ENCODE measurements at regions not wholly inside any gene's neighbourhood (a gene's known extent, or its start where the extent isn't known, plus 50 kb on each side); places are given as distances from the start of the nearest gene placed in this dataset.
"Not testable (repeated sequence)": the region's sequence is repeated elsewhere in the genome, so short reads cannot be mapped to it uniquely, and the experiment has no call there.

DNA sequence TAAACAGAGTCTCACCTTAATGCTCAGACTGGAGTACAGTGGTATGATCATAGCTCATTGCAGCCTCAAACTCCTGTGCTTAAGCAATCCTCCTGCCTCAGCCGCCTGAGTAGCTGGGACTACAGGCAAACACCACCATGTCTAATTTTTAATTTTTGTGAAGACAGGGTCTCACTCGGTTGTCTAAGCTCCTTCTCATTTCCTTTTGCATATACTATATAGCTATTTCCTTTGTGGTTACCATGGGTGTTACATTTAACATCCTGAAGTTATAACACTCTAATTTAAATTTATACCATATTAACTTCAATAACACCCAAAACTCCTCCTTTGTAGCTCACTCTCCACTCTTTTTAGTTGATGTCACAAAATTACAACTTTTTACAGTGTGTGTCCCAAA, 114.3 kb downstream of the DCK start:
- Histone ChIP-seq H3K27me3 (no peaks in the 10 kb centered on the region), H3K9me3 (peaks cover 0 to 4% (median 0%) of the 10 kb centered on the region in 12 donors), H3K36me3 (no peaks in the 10 kb centered on the region), H3K4me1 (no peaks in the 10 kb centered on the region), H3K4me3 (no peak overlapping the region), H3K27ac (peak overlapping the region in 1 of 12 donors; percentile 56)
- intact Hi-C loops (cut with DNase I), result no loop called here
- WGBS, 4 donors, result 69 to 83% (median 74%) methylated on average over 2 of the region's 2 CpGs
- no peak for ATAC-seq
- no peak for DNase-seq
- no peak for TF ChIP-seq POLR2A (IDR thresholded peaks at IDR 0.05)
- TF ChIP-seq, protein P1, sequence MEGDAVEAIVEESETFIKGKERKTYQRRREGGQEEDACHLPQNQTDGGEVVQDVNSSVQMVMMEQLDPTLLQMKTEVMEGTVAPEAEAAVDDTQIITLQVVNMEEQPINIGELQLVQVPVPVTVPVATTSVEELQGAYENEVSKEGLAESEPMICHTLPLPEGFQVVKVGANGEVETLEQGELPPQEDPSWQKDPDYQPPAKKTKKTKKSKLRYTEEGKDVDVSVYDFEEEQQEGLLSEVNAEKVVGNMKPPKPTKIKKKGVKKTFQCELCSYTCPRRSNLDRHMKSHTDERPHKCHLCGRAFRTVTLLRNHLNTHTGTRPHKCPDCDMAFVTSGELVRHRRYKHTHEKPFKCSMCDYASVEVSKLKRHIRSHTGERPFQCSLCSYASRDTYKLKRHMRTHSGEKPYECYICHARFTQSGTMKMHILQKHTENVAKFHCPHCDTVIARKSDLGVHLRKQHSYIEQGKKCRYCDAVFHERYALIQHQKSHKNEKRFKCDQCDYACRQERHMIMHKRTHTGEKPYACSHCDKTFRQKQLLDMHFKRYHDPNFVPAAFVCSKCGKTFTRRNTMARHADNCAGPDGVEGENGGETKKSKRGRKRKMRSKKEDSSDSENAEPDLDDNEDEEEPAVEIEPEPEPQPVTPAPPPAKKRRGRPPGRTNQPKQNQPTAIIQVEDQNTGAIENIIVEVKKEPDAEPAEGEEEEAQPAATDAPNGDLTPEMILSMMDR (IDR thresholded peaks at IDR 0.05), result no peak

DNA sequence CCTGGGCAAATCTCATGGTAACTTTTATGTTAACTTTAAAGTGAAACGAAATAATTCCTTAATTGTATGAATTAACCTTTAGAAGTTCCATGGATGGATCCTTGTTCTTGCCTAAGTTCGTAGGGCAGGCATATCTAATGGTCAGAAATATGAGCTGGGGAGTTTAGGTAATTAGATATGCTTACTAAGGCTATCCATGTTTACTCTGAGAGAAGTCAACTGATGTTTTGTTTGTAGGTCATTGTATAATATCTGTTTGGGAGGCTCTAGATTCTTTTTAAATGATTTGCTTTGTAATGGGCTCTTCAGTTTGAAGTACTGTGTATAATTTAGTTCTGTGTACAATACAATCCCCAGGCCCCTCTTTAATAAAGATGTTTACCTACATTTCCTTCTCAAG, 117.0 kb downstream of the DCK start:
- Histone ChIP-seq H3K9me3 (peaks cover 0 to 4% (median 0%) of the 10 kb centered on the region in 12 donors), H3K27ac (no peak overlapping the region), H3K36me3 (no peaks in the 10 kb centered on the region), H3K4me3 (no peak overlapping the region), H3K27me3 (no peaks in the 10 kb centered on the region), H3K4me1 (no peaks in the 10 kb centered on the region)
- ATAC-seq, result no peak
- no peak for DNase-seq
- WGBS, 4 donors, result 64 to 73% (median 66%) methylated on average over 2 of the region's 2 CpGs
- intact Hi-C loops (cut with DNase I), result no loop called here
- TF ChIP-seq, protein P1 (IDR thresholded peaks at IDR 0.05), result no peak
- TF ChIP-seq POLR2A (IDR thresholded peaks at IDR 0.05), result no peak

DNA sequence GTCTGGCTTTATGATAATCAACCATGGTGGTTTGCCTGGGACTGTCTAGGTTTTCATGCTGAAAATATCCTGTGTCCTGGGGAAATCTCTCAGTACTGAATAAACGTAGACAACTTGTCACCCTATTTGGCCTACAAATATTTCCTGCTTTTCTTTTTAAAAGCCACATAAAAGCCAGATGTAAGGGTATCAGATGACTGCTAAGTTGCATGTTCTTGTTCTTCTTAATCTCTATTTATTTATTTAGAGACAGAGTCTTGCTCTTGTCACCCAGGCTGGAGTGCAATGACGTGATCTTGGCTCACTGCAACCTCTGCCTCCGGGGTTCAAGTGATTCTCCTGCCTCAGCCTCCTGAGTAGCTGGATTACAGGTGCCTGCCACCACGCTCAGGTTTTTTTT, 117.7 kb downstream of the DCK start:
- intact Hi-C loops (cut with DNase I), result not testable (repeated sequence)
- 66 to 75% (median 71%) methylated on average over 4 of the region's 4 CpGs for WGBS, 4 donors

DNA sequence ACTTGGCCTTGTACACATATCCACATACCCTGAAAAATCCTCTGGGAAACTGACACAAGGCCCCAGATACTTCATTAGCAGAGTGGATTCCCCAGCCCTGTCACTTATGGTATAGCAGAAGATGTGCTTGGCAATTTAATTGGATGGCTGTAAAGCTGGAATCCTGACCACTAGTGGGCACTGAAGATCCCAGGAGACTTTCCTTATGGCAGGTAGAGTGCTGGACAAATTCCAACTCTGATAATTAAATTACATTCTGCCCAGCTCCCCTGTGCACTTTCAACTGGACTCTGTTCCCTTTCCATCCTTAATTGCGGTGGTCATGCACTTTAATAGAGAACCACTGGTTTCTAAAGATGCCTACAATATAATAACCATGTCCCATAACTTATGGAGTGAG, 119.8 kb downstream of the DCK start:
- no peak for ATAC-seq

More for the DNA sequence above, 117.7 kb downstream of the DCK start:
- not testable (repeated sequence) for H3K27ac ChIP-seq, H3K36me3 ChIP-seq, H3K4me1 ChIP-seq, DNase-seq, H3K4me3 ChIP-seq, ATAC-seq, H3K9me3 ChIP-seq, H3K27me3 ChIP-seq

More for the DNA sequence above, 119.8 kb downstream of the DCK start:
- intact Hi-C loops (cut with DNase I), result no loop called here
- Histone ChIP-seq H3K27me3 (no peaks in the 10 kb centered on the region), H3K27ac (no peak overlapping the region), H3K36me3 (no peaks in the 10 kb centered on the region), H3K4me3 (no peak overlapping the region), H3K9me3 (no peaks in the 10 kb centered on the region), H3K4me1 (no peaks in the 10 kb centered on the region)
- no peak for TF ChIP-seq POLR2A (IDR thresholded peaks at IDR 0.05)
- TF ChIP-seq, protein P1 (IDR thresholded peaks at IDR 0.05), result no peak
- no peak for DNase-seq
- WGBS, 4 donors, result 88 to 99% (median 92%) methylated on average over 1 of the region's 1 CpG
